K562 (cell line): ENCODE measurements at regions not wholly inside any gene's neighbourhood (a gene's known extent, or its start where the extent isn't known, plus 50 kb on each side); places are given as distances from the start of the nearest gene placed in this dataset.

Experiments used
- ATF3 ChIP-seq, 2 experiments: fragments of 450-650 bp in 1 of 2; sonication (generic) in 1 of 2; formaldehyde crosslinking in 1 of 2; IDR thresholded peaks in 1 of 2; conservative IDR thresholded peaks in 1 of 2; 2 replicates each; pipeline versions ENCODE4 v1.6.1 to v1.8.1; 2016 to 2023; ENCODE audit warnings: mild to moderate bottlenecking in 2 of 2, moderate library complexity in 2 of 2, inconsistent platforms in 1 of 2, missing genetic modification reagents in 1 of 2
- ATF4 ChIP-seq: fragments of 450-650 bp; formaldehyde crosslinking; IDR thresholded peaks from 2 replicates; pipeline ENCODE4 v1.4.0; 2022; ENCODE audit warnings: mild to moderate bottlenecking, moderate library complexity
- ATF7 ChIP-seq: fragments of 450-650 bp; IDR thresholded peaks from 2 replicates; pipeline ENCODE4 v1.7.1; 2014; ENCODE audit warnings: mild to moderate bottlenecking, moderate library complexity
- CEBPB ChIP-seq: fragments of 450-650 bp; IDR thresholded peaks from 2 replicates; pipeline ENCODE4 v1.6.1; 2016; ENCODE audit warnings: missing genetic modification characterization, missing compliant biosample characterization
- DACH1 ChIP-seq: fragments of 450-650 bp; IDR thresholded peaks from 2 replicates; pipeline ENCODE4 v1.6.1; 2018; ENCODE audit not compliant: partially characterized antibody
- ETV1 ChIP-seq: fragments of 450-650 bp; conservative IDR thresholded peaks from 2 replicates; pipeline ENCODE4 v1.6.1; 2016; ENCODE audit warnings: missing genetic modification characterization, control low read depth, low read depth, missing compliant biosample characterization
- FOXA1 ChIP-seq: fragments of 450-650 bp; IDR thresholded peaks from 2 replicates; pipeline ENCODE4 v1.6.1; 2016; ENCODE audit warnings: mild to moderate bottlenecking, borderline replicate concordance
- FOXJ2 ChIP-seq: fragments of 200-800 bp; sonication (Bioruptor generic); IDR thresholded peaks from 2 replicates; pipeline ENCODE4 v1.6.1; 2016; ENCODE audit warnings: missing genetic modification characterization, missing compliant biosample characterization
- HNRNPK ChIP-seq: fragments of 200-400 bp; formaldehyde crosslinking; IDR thresholded peaks from one replicate; pipeline ENCODE4 v1.6.1; 2018; ENCODE audit warnings: mild to moderate bottlenecking, low read depth, low read length; ENCODE audit not compliant: poor library complexity, severe bottlenecking
- IRF9 ChIP-seq: fragments of 450-650 bp; IDR thresholded peaks from 2 replicates; pipeline ENCODE4 v1.6.1; 2016; ENCODE audit warnings: missing biosample characterization, missing genetic modification characterization
- KLF16 ChIP-seq: IDR thresholded peaks from 2 replicates; pipeline ENCODE4 v1.6.1; 2016; ENCODE audit warnings: antibody characterized with exemption
- MECOM ChIP-seq: fragments of 250-450 bp; sonication (Bioruptor Pico); IDR thresholded peaks from 2 replicates; pipeline ENCODE4 v1.8.0; 2022; ENCODE audit warnings: inconsistent platforms
- MYC ChIP-seq, 2 experiments: fragments of 250-450 bp in 1 of 2; sonication (Bioruptor Pico) in 1 of 2; IDR thresholded peaks; 2 replicates each; pipeline versions ENCODE4 v1.5.1 to v1.6.1; 2012 to 2021; ENCODE audit warnings: low read depth in 2 of 2, borderline replicate concordance in 1 of 2, improper control_type of control experiment in 1 of 2, low read length in 1 of 2, mild to moderate bottlenecking in 1 of 2, moderate library complexity in 1 of 2
- NKRF ChIP-seq: fragments of 450-650 bp; IDR thresholded peaks from 2 replicates; pipeline ENCODE4 v1.6.1; 2016; ENCODE audit warnings: borderline replicate concordance
- PRPF4 ChIP-seq: fragments of 200-400 bp; formaldehyde crosslinking; IDR thresholded peaks from one replicate; pipeline ENCODE4 v1.6.1; 2017; ENCODE audit warnings: low read length, low read depth, mild to moderate bottlenecking; ENCODE audit not compliant: insufficient read depth, poor library complexity, severe bottlenecking
- ZBTB33 ChIP-seq: sonication (generic); formaldehyde crosslinking; IDR thresholded peaks from 2 replicates; pipeline ENCODE4 v1.8.1; 2023; ENCODE audit warnings: mild to moderate bottlenecking, missing genetic modification reagents
- ZNF239 ChIP-seq: fragments of 250-450 bp; sonication (Bioruptor Pico); IDR thresholded peaks from 2 replicates; pipeline ENCODE4 v1.4.0; 2020; ENCODE audit warnings: mild to moderate bottlenecking
- ZNF280A ChIP-seq: fragments of 450-650 bp; IDR thresholded peaks from 2 replicates; pipeline ENCODE4 v1.6.1; 2018; ENCODE audit warnings: mild to moderate bottlenecking, low read depth; ENCODE audit not compliant: partially characterized antibody
- ZNF589 ChIP-seq: fragments of 200-800 bp; sonication (Bioruptor generic); IDR thresholded peaks from 2 replicates; pipeline ENCODE4 v1.6.1; 2016; ENCODE audit warnings: low read depth, missing genetic modification characterization, missing compliant biosample characterization

GRCh38 chr5:109558952-109559351 is 130.8 kb upstream of the MAN2A1 start (continued):
- TF ChIP-seq CEBPB (tag) (peak; percentile 93), ATF7 (peak; percentile 33; the same call in 1 of the 2 replicates), FOXA1 (no peak), ZNF280A (no peak), KLF16 (no peak), NKRF (no peak), PRPF4 (no peak), ZNF239 (CRISPR knock-in tag) (no peak), ETV1 (tag) (no peak), FOXJ2 (tag) (0 out of 2 replicates have a peak, but pooled peaks have one; percentile 6), IRF9 (peak; percentile 86), ATF4 (CRISPR knock-in tag) (peak; percentile 94), ZBTB33 (CRISPR knock-in tag) (no peak), DACH1 (no peak), MYC (IDR thresholded peaks at IDR 0.05; ENCODE audit: low read depth, low read length) (0 out of 2 replicates have a peak, but pooled peaks have one; percentile 38), MYC (CRISPR knock-in tag; IDR thresholded peaks at IDR 0.05; ENCODE audit: borderline replicate concordance, low read depth) (no peak), ZNF589 (CRISPR knock-in tag) (0 out of 2 replicates have a peak, but pooled peaks have one; percentile 41), MECOM (CRISPR knock-in tag) (0 out of 2 replicates have a peak, but pooled peaks have one; percentile 10), HNRNPK (no peak), ATF3 (IDR thresholded peaks at IDR 0.05) (peak; percentile 95), ATF3 (CRISPR knock-in tag; conservative IDR thresholded peaks at IDR 0.05) (no peak)
